ENCODE measurements at regions not wholly inside any gene's neighbourhood (a gene's known extent, or its start where the extent isn't known, plus 50 kb on each side); places are given as distances from the start of the nearest gene placed in this dataset.
"Not testable (repeated sequence)": the region's sequence is repeated elsewhere in the genome, so short reads cannot be mapped to it uniquely, and the experiment has no call there.

DNA sequence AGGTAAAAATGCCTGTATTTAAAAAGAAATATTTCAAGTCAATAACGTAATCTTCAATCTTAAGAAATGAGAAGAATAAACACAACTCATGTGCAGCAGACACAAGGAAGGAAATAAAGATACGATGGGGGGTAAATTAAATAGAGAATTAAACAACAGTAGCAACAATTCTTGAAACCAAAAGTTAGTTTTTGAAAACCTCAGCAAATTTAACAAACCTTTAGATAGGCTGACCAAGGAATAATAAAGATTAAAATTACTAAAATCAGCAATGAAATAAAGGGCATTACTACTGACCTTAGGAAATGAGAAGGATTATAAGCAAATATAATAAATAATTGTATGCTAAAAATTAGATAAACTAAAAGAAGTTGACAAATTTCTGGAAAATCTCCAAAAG, 178.9 kb downstream of the RTP5 start:
- Histone ChIP-seq H3F3A (ENCODE audit: insufficient read depth) (no peaks in the 10 kb centered on the region), H3K9ac (ENCODE audit: low read length) (no peak overlapping the region), H3K36me3 (ENCODE audit: low read length) (no peaks in the 10 kb centered on the region), H3K9me2 (replicated peaks; ENCODE audit: insufficient read depth, low read length) (no peaks in the 10 kb centered on the region), H3K79me2 (ENCODE audit: insufficient read depth, low read length) (no peaks in the 10 kb centered on the region), H3K9me3 (ENCODE audit: insufficient read depth, low read length) (no peaks in the 10 kb centered on the region), H3K4me3 (ENCODE audit: insufficient read depth, low read length, poor library complexity, severe bottlenecking) (no peak overlapping the region), H4K20me1 (ENCODE audit: low read depth, low read length) (no peaks in the 10 kb centered on the region), H2AFZ (ENCODE audit: low read depth, low read length, severe bottlenecking) (no peak overlapping the region), H3K27me3 (ENCODE audit: low read length) (no peaks in the 10 kb centered on the region), H3K27ac (ENCODE audit: low read depth, low read length) (no peak overlapping the region), H3K4me2 (ENCODE audit: low read depth, low read length, poor library complexity, severe bottlenecking) (no peak overlapping the region)
- TF ChIP-seq EZH2phosphoT487 (conservative IDR thresholded peaks at IDR 0.05; ENCODE audit: low read length) = no peak

DNA sequence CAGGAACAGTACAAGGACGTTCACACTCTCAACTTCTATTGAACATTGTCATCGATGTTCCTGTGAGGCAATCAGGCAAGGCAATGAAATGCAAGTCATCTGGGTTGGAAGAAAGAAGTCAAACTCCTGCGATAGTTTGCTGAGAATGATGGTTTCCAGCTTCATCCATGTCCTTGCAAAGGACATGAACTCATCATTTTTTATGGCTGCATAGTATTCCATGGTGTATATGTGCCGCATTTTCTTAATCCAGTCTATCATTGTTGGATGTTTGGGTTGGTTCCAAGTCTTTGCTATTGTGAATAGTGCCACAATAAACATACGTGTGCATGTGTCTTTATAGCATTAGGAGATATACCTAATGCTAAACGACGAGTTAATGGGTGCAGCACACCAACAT, 180.0 kb downstream of the RTP5 start:
- not testable (repeated sequence) for H2AFZ ChIP-seq (ENCODE audit: low read depth, low read length, severe bottlenecking); H3K9me3 ChIP-seq (ENCODE audit: insufficient read depth, low read length); H3K27me3 ChIP-seq (ENCODE audit: low read length); H3K9ac ChIP-seq (ENCODE audit: low read length); H4K20me1 ChIP-seq (ENCODE audit: low read depth, low read length); H3K9me2 ChIP-seq (replicated peaks; ENCODE audit: insufficient read depth, low read length); H3K4me3 ChIP-seq (ENCODE audit: insufficient read depth, low read length, poor library complexity, severe bottlenecking); H3K36me3 ChIP-seq (ENCODE audit: low read length); H3K4me2 ChIP-seq (ENCODE audit: low read depth, low read length, poor library complexity, severe bottlenecking); H3F3A ChIP-seq (ENCODE audit: insufficient read depth); H3K27ac ChIP-seq (ENCODE audit: low read depth, low read length); H3K79me2 ChIP-seq (ENCODE audit: insufficient read depth, low read length)

DNA sequence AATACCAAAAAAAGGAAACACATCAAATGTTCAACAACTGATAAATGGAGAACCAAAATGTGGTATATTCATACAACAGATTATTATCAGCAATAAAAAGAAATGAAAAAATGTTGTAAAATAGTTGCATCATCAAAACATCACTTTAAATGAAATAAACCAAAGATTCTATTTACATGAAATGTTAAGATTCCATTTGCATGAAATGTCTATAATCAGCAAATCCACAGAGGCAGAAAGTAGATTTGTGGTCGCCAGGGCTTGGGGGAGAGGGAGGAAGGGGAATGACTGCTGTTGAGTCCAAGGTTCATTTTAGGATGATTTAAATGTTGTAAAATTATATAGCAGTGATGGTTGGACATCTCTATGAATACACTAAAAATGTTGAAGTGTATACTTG, 181.9 kb downstream of the RTP5 start:
- Histone ChIP-seq H3K9ac (ENCODE audit: low read length) (no peak overlapping the region), H3K27ac (ENCODE audit: low read depth, low read length) (no peak overlapping the region), H3K9me2 (replicated peaks; ENCODE audit: insufficient read depth, low read length) (no peaks in the 10 kb centered on the region), H2AFZ (ENCODE audit: low read depth, low read length, severe bottlenecking) (no peak overlapping the region), H3K4me3 (ENCODE audit: insufficient read depth, low read length, poor library complexity, severe bottlenecking) (no peak overlapping the region), H3K79me2 (ENCODE audit: insufficient read depth, low read length) (no peaks in the 10 kb centered on the region), H3K4me2 (ENCODE audit: low read depth, low read length, poor library complexity, severe bottlenecking) (no peak overlapping the region), H3K27me3 (ENCODE audit: low read length) (no peaks in the 10 kb centered on the region), H3K9me3 (ENCODE audit: insufficient read depth, low read length) (no peaks in the 10 kb centered on the region), H3K36me3 (ENCODE audit: low read length) (no peaks in the 10 kb centered on the region), H4K20me1 (ENCODE audit: low read depth, low read length) (no peaks in the 10 kb centered on the region), H3F3A (ENCODE audit: insufficient read depth) (no peaks in the 10 kb centered on the region)
- TF ChIP-seq EZH2phosphoT487 (conservative IDR thresholded peaks at IDR 0.05; ENCODE audit: low read length) = no peak
- no peak for TF ChIP-seq CTCF (IDR thresholded peaks at IDR 0.05; ENCODE audit: insufficient read depth, low read length, poor library complexity, severe bottlenecking)

DNA sequence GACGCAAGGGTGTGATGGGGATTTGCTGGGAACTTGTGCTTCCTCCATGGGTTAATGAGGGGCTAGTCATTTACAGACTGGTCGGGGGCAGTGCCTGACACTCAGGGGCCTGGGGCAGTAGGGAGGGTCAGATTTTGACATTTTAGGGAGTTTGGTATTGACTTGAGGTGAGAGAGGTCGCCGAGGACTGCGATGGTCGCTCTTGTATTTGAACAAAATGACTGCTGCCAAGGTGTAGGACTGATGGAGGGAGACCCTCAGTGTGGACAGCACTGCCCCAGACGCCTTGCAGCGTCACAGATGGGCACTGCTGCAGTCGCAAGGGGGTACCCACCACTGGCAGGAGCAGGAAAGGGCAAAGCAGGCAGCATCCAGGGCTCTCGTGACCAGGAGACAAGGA, 182.9 kb downstream of the RTP5 start:
- no peaks in the 10 kb centered on the region for H3K36me3 ChIP-seq (ENCODE audit: low read length)
- H3K4me3 ChIP-seq (ENCODE audit: insufficient read depth, low read length, poor library complexity, severe bottlenecking) = no peak overlapping the region
- no peaks in the 10 kb centered on the region for H3K9me3 ChIP-seq (ENCODE audit: insufficient read depth, low read length)
- H2AFZ ChIP-seq (ENCODE audit: low read depth, low read length, severe bottlenecking) = no peak overlapping the region
- no peak overlapping the region for H3K4me2 ChIP-seq (ENCODE audit: low read depth, low read length, poor library complexity, severe bottlenecking)
- no peaks in the 10 kb centered on the region for H3K9me2 ChIP-seq (replicated peaks; ENCODE audit: insufficient read depth, low read length)
- H3K9ac ChIP-seq (ENCODE audit: low read length) = no peak overlapping the region
- no peaks in the 10 kb centered on the region for H3K79me2 ChIP-seq (ENCODE audit: insufficient read depth, low read length)
- no peak overlapping the region for H3K27ac ChIP-seq (ENCODE audit: low read depth, low read length)
- no peaks in the 10 kb centered on the region for H4K20me1 ChIP-seq (ENCODE audit: low read depth, low read length)
- no peaks in the 10 kb centered on the region for H3F3A ChIP-seq (ENCODE audit: insufficient read depth)
- no peak for TF ChIP-seq EZH2phosphoT487 (conservative IDR thresholded peaks at IDR 0.05; ENCODE audit: low read length)
- H3K27me3 ChIP-seq (ENCODE audit: low read length) = no peaks in the 10 kb centered on the region

GRCh38 chr2:242053921-242054320, 184.4 kb downstream of the RTP5 start:
- Histone ChIP-seq H3K9me3 (ENCODE audit: insufficient read depth, low read length) (no peaks in the 10 kb centered on the region), H3K27me3 (ENCODE audit: low read length) (no peaks in the 10 kb centered on the region), H3K4me3 (ENCODE audit: insufficient read depth, low read length, poor library complexity, severe bottlenecking) (no peak overlapping the region), H3K9ac (ENCODE audit: low read length) (no peak overlapping the region), H4K20me1 (ENCODE audit: low read depth, low read length) (no peaks in the 10 kb centered on the region), H2AFZ (ENCODE audit: low read depth, low read length, severe bottlenecking) (no peak overlapping the region), H3K4me2 (ENCODE audit: low read depth, low read length, poor library complexity, severe bottlenecking) (no peak overlapping the region), H3K36me3 (ENCODE audit: low read length) (no peaks in the 10 kb centered on the region), H3F3A (ENCODE audit: insufficient read depth) (no peaks in the 10 kb centered on the region), H3K27ac (ENCODE audit: low read depth, low read length) (no peak overlapping the region), H3K9me2 (replicated peaks; ENCODE audit: insufficient read depth, low read length) (no peaks in the 10 kb centered on the region), H3K79me2 (ENCODE audit: insufficient read depth, low read length) (no peaks in the 10 kb centered on the region)
- TF ChIP-seq CTCF (IDR thresholded peaks at IDR 0.05; ENCODE audit: insufficient read depth, low read length, poor library complexity, severe bottlenecking) (no peak), EZH2phosphoT487 (conservative IDR thresholded peaks at IDR 0.05; ENCODE audit: low read length) (no peak)

All from SU-DHL-6 (cell line).